SH-SY5Y (cell line): ENCODE measurements at regions not wholly inside any gene's neighbourhood (a gene's known extent, or its start where the extent isn't known, plus 50 kb on each side); places are given as distances from the start of the nearest gene placed in this dataset.

Experiments used
- GATA2 ChIP-seq: IDR thresholded peaks from 2 replicates; pipeline ENCODE4 v1.6.1; 2011; ENCODE audit warnings: mild to moderate bottlenecking, low read depth, low read length
- GATA3 ChIP-seq: IDR thresholded peaks from 2 replicates; pipeline ENCODE4 v1.6.1; 2011; ENCODE audit warnings: low read depth, mild to moderate bottlenecking, low read length, moderate library complexity

DNA sequence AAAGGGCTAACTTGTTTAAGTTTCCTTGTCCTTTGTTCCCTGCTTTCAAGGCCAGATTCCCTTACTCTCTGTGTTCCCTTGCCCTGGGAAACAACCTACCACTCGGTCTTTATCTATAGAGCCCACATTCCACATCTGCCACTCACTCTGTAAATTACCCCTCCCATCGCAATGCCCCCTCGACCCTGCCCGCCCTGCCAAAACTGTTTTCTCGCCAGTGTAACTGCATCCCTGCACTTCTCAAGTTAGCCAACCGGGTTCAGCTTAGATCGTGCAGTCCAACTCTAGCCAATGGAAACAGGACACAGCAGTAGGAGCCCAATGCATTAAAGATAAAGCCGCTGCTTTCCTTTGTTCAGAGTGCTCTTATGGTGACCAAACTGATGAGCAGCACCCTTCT is 263.6 kb downstream of the TBL1XR1 start:
- TF ChIP-seq GATA2 (no peak), GATA3 (no peak)
